Activated CD4-positive, alpha-beta T cell treated with anti-CD3 and anti-CD28 coated beads, Interleukin-2, Interleukin-6, amounts not matched to agents 100 ng/mL and 50 ng/mL, durations not matched to agents 16 hours and 8 hours (primary cell): ENCODE measurements at regions not wholly inside any gene's neighbourhood (a gene's known extent, or its start where the extent isn't known, plus 50 kb on each side); places are given as distances from the start of the nearest gene placed in this dataset.
"Not testable (repeated sequence)": the region's sequence is repeated elsewhere in the genome, so short reads cannot be mapped to it uniquely, and the experiment has no call there.

Source experiments
- DNase-seq: peaks from one replicate; pipeline ENCODE4 v3.0.0-alpha.2; 2020

DNA sequence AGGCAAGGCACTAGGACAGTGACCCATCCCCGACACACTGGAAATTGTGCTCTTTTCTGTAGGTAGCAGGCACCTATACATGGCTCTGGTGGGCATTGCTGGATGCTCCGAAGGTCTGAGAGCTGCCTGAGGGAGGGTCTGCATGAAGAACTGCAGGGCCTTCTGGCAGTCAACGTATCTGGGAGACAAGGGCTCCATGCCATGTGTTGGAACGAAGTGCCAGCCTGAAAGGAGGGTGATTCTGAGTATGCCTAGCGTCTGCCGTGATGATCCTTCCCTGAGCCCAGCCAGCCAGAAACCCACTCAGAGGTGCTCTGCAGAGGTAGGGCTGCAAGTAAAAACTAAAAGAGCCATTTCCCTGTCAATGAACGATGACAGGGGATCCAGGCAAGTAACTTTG is 453.2 kb downstream of the MED10 start:
- DNase-seq, result no peak

- no peak for DNase-seq
Measured at GRCh38 chr5:5919411-5919810, 458.9 kb downstream of the MED10 start.

GRCh38 chr5:5906778-5907177 is 471.6 kb downstream of the MED10 start:
- DNase-seq, result no peak

GRCh38 chr5:5905186-5905585 is 473.2 kb downstream of the MED10 start:
- DNase-seq, result no peak

- DNase-seq, result no peak
Measured at GRCh38 chr5:5904113-5904512, 474.2 kb downstream of the MED10 start.

DNA sequence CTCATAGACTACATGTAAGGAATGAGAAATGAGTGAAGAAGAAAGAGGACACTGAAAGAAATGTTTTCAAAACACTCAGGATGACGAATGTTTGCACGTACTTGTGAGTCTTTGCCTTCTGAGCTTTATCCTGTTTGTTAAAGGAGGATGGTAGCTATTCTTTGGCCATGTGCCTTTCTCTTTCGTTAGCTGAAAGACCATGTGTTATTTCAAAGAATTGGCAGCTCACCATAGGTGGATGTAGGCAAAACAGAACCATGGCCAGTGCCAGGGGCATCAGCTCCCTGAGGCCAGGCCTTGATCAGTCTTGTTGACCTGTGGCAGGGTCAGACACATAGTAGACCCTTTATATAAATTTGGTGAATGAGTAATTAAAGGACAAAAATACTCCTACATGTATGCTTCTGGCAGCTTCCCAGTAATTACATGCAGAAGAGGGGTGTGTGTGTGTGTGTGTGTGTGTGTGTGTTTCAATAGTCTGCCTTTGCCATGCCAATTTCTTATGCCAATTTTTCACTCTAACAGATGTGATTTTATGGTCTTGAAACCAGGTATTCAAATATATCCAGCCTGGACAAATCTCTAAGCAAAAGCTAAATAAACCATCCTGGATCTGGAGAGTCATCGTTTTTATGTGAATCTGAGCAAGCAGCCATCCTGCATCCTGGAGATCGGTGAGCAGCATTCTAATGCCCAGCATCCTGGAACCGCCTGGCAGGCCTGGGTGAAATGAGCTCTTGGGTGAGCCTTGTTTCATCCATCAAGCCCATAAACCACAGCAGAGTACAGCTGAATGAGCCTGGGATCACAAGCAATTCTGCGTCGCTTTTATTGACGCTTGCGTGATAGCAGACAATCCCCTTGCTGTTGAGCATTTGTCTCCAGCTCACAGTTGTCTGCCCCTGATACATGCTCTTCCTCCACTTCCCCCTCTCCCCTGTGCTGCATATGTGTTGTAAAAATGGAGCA is 475.4 kb downstream of the MED10 start:
- no peak for DNase-seq

DNA sequence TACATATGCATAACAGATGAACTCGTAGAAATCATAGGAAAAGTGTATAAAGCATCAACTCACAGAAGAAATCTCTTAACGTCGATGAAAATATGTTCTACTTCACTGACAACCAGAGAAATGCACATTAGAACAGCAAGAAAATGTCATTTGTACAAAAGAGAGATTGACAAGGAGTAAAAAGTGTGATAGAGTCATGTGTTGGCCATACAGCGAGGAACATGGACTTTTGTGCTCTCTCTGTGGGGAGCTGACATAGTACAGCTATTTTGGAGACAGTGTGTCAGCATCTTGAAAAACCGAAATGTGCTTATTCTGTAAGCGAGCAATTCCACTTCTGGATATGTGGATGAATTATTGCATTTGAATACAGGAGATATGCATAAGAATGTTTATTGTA is 477.9 kb downstream of the ICE1 start:
- DNase-seq, result no peak

DNA sequence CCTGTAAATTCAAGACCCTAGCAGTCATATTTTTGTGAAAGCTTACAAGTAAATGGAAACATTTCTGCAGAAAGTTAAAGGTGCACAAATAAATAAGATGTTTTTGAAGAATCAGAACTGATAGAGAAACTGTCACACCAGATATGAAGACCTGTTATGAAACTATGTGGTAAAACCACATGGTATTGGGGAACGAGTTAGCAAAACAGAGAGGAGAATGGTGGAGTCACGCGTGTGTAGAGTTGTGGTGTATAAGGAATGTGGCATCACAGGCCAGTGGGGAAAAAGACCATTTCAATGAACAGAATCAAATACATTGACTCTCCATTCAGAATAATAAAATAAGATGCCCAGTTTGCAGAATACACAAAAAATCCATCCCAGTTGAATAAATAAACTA is 477.2 kb downstream of the ICE1 start:
- no peak for DNase-seq

GRCh38 chr5:5888284-5888683 is 465.8 kb downstream of the ICE1 start:
- no peak for DNase-seq

DNA sequence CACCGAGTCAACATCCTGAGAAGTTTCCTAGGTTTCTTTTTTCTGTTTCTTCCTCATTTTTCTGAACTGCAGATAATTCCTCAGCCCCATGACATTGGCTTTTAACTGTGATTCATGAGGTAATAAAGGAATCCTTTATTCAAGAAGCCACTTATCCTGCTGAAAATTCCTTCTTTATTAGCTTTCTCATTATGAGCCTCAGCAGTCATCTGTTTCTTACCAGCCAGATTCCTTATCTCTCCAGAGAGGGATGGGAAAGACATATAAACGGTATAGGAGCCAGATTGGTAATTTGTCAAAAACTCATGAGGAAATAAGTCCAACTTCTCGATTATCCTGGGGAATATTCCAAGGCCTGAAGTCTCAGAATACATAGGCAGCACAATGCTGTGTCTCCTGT is 465.4 kb downstream of the ICE1 start:
- no peak for DNase-seq

DNA sequence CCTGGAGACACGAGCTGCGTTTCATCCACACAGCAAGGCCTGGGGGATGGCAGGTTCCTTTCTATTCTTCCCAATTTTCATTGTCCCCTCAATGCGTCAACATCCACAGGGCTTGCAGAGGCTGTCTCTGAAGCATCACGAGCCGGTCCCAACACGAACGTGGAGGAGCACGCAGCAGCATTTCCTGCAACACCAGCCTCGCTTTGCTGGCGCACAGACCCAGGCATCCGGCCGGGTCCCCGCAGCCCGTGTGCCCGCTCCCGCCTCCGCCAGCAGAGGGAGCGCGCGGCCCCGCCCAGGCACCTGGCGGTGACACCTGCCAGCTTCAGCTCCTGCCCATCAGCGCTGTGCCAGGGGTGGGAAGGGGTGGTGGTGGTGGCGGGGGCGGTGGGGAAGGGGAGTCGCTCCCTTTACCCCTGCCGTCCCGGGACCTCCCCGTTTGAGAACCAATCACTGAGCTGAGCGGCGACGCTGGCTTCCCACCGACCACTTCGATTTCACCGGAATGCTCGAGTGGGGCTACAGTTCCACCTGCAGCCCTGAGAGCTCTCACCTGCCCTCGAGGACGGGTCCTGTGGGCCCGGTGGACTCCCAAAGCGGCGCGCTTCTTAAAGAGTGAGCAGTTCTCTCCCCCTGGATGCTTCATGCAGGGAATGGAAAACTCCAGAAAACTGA is 464.5 kb downstream of the ICE1 start:
- DNase-seq, result peak; percentile 69

- no peak for DNase-seq
Measured at GRCh38 chr5:5886353-5886752, 463.9 kb downstream of the ICE1 start.

GRCh38 chr5:5885782-5886181 is 463.3 kb downstream of the ICE1 start:
- no peak for DNase-seq

GRCh38 chr5:5884593-5884992 is 462.1 kb downstream of the ICE1 start:
- DNase-seq, result no peak

DNA sequence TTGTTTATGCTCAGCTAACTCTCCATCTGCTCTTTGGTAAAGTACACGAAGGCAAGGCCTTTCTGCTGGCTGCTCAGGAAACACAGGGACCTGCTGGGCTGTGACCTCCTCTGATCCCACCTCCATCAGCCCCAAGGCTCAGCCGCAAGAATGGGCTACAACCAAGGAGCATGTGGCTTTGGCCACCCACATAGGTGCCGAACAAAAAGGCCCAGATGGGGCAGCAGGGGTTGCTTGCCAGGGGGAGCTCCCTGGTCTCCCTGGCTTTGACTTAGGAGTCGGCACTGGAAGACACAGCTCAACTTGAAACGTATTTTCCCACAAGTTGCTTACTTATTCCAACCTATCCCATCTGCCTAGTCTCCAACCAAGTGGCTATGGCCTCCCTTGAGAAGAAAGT is 461.1 kb downstream of the ICE1 start:
- DNase-seq, result no peak

- DNase-seq, result no peak
Measured at GRCh38 chr5:5883146-5883545, 460.7 kb downstream of the ICE1 start.

DNA sequence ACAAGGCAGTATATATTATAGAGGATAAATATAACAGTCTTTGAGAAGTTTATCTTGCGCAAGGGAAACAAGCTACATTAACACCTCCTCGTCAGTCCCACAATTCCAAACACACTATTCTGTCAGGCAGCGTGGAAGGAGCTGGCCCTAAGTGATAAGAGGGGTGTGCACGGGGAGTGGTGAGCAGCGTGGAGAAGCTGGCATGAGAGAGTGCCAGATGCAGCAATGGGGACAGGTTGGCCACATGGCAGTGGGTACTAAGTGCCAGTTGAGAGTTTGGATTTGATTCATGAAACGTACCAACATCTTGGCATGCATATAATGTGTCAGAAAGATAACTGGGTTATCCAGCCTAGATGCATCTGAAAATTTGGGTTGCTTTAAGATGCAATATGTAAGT is 460.2 kb downstream of the ICE1 start:
- DNase-seq, result no peak

GRCh38 chr5:5881294-5881693 is 458.8 kb downstream of the ICE1 start:
- DNase-seq, result no peak

DNA sequence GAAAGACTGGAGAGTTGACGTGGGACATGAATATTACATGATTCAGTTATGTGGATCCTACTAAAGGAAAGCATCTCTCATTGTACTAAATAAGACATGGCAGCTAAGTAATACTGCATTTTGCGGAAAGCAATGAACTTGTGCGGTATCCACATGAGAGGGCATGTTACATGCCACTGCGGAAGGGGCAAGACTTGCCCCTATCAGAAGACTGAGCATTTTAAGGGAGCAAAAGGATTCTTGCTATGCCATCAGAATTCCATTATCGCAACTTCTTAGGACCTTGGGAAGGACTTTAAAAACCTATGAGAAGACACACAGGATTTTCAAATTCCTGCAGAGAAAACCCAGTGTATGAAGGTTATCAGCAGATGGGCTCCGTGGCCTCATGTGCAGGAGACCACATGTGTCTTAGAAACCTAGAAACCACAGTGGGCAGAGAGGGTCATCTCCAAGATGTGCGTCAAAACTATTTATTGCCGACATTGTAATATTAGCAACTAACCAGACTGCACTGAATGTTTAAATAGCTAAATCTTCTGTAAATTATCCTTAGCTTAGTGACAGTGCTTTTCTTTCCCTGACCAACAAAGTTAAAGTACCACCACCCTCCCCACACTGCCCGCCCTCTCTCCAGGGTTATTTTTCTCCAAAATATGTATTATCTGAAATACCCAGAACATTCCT is 457.7 kb downstream of the ICE1 start:
- no peak for DNase-seq

DNA sequence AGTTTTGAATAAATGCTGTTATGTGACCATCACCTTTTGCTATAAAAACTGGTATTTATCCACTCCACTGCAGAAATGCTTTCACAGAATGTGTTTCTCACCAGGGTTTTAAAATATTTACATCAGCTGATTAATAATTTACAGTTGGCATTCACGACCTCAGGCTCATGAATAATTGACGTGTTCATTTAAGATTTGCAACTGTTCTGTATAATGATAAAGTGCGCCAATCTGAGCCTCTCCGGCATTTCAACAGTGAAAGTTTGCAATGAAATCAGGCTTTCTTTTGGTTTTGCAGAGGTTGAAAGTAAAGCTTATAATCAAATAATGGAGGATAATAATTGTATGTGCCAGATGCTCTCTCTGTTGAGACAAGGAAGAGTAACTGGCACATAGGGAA is 434.9 kb downstream of the ICE1 start:
- no peak for DNase-seq

GRCh38 chr5:5854087-5854486 is 431.6 kb downstream of the ICE1 start:
- DNase-seq, result no peak

GRCh38 chr5:5838493-5838892 is 416.0 kb downstream of the ICE1 start:
- no peak for DNase-seq

GRCh38 chr5:5831622-5832021 is 409.1 kb downstream of the ICE1 start:
- not testable (repeated sequence) for DNase-seq

DNA sequence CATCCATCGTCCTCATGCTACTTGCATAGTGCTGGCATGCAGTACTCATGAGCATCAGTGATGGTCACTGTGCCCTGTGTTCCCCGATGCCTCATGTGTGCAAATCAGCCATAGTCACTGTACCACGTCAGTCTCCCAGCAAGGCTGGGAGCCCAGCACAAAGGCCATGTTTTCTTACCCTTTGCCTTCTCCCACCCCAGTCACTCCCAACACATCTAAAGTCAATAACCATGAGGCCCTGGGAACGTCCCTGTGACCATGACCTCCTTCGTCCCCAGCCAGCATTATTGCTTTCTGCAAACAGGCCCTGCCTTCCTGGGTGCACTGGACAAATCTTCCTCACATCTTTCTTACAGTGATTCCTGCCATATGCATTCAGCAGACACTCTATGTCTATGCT is 406.1 kb downstream of the ICE1 start:
- no peak for DNase-seq
